Hematopoietic multipotent progenitor cell treated with erythropoietin and hydrocortisone succinate and interleukin-3 and kit ligand, for 8 days (in vitro differentiated cells): ENCODE measurements at regions not wholly inside any gene's neighbourhood (a gene's known extent, or its start where the extent isn't known, plus 50 kb on each side); places are given as distances from the start of the nearest gene placed in this dataset.

Experiments used
- DNase-seq: peaks from one replicate; pipeline ENCODE4 v3.0.0-alpha.2; 2015

GRCh38 chr3:194806991-194807630, 121.4 kb downstream of the FAM43A start:
- no peak for DNase-seq

GRCh38 chr3:194808640-194809097, 123.0 kb downstream of the FAM43A start:
- no peak for DNase-seq

- DNase-seq, result no peak
Measured at GRCh38 chr3:194809382-194809781, 123.7 kb downstream of the FAM43A start.

GRCh38 chr3:194810076-194810475, 124.4 kb downstream of the FAM43A start:
- DNase-seq, result no peak

- no peak for DNase-seq
Measured at GRCh38 chr3:194811118-194811517, 125.4 kb downstream of the FAM43A start.

- DNase-seq, result no peak
Measured at GRCh38 chr3:194812176-194812575, 126.5 kb downstream of the FAM43A start.

- DNase-seq, result no peak
Measured at GRCh38 chr3:194814878-194815357, 129.2 kb downstream of the FAM43A start.

DNA sequence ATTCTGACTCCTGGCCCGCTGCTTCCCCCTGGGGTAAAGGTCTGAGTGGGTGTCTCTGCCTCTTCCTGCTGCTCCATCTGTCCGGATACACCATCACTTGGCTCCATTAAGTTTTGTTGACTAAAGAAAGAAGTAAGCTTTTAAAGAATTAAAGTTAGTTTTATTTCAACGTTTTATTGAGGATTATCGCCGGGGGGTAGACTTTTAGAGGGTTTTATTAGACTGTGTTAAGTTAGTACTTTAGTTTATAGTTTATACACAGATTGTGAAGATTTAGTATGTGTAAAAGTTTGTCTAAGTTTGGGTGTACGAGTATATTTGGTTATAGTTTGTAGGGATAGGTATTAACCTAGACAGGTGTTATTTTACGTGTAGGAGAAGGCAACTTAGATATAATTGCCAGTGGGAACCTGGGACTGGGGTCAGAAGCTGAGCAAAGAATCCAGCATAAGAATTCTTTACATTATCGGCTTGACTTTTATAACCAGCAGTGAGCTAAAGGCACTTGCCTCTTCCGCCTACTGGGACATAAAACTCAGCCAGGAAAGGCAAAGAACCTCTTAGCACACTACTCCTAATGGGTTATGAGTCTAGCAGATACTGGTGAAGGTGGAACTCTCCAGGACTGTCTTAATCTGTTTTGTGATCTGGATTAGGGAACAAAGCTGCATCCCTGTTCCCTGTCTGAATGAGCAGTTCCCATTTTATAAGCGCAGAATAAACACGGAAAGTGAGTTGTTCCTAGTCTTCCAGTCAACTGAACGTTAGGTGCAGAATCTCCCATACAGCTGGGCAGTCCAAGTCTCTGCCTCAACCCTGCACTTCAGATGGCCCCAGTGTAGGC, 131.3 kb downstream of the FAM43A start:
- DNase-seq, result no peak

GRCh38 chr3:194817592-194817930, 131.9 kb downstream of the FAM43A start:
- no peak for DNase-seq

GRCh38 chr3:194817936-194818335, 132.3 kb downstream of the FAM43A start:
- no peak for DNase-seq

DNA sequence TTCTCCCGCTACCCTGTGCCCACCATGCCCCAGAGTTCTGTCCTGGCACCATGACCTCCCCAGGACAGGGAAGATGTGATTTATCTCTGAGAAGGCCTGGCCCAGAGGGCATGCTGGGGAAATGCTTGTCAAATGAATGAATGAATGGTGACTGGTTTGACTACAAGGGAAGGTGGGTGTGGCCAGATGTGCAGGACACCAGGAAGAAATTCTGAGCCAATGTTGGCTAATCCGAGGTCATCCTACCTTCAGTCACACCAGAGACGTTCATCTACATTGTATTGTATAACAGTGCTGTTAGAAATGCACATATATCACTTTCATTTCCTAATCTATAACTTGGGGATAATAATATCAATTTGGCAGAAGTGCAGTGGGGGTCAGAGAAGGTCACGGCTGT, 138.4 kb downstream of the FAM43A start:
- no peak for DNase-seq

DNA sequence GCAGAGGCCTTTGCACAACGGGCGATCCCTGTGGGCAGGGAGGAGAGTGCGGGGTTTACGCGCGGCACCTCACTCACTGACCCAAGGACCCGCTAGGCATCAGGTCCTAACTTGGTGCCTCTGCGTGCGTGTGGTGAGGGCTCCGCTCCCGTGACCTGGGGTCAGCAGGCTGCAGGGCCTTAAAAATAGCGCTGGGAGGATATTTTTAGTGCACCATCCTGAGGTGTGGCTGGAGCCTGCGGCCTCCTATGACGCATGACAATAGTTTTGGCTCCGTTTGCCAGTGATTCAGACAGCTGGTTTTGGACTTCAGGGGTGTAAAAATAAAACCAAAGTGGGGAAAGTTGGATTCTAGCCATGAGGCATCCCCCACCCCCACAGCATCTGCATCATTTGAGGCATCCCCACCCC, 139.0 kb downstream of the FAM43A start:
- DNase-seq, result no peak

DNA sequence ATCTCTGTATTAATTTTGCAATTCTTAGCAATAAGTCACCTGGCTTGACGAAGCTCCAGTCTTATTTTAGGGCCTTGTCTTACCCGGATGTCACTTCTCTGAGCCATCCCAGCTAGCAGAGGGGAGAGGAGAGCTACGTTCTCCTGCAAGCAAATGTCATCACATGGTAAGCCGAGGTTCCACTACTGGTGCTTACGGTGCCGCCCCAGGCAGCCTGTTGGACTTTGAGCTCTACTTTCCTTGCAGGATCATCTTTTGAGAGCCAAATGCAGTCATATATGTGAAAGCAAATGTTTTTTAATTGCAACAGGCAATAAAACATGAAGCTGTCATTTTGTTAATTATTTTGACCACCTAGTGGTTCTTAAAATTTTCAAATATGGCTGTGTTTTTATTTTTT, 140.9 kb downstream of the FAM43A start:
- DNase-seq, result no peak

DNA sequence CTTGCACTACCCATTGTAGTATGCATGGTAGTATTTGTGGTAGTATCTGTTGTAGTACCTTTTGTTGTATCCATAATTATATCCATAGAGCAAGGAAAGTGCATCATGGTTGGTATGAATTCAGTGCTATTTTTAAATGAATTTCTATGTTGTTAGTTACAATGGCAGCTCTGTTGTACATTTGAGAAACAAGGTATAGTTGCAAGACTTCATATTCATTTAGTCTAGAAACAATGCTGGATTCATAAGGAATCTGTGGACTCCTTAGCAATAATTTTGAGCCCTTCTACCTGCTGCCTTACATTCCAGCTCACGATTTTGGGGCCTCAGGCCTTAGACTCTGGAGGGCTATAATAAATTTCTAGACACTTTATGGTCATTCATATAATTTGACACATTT, 141.8 kb downstream of the FAM43A start:
- no peak for DNase-seq

- no peak for DNase-seq
Measured at GRCh38 chr3:194828116-194828515, 142.4 kb downstream of the FAM43A start.

- DNase-seq, result no peak
Measured at GRCh38 chr3:194828926-194829325, 143.2 kb downstream of the FAM43A start.

GRCh38 chr3:194830401-194830800, 144.7 kb downstream of the FAM43A start:
- DNase-seq, result no peak

GRCh38 chr3:194830978-194831377, 145.3 kb downstream of the FAM43A start:
- no peak for DNase-seq

DNA sequence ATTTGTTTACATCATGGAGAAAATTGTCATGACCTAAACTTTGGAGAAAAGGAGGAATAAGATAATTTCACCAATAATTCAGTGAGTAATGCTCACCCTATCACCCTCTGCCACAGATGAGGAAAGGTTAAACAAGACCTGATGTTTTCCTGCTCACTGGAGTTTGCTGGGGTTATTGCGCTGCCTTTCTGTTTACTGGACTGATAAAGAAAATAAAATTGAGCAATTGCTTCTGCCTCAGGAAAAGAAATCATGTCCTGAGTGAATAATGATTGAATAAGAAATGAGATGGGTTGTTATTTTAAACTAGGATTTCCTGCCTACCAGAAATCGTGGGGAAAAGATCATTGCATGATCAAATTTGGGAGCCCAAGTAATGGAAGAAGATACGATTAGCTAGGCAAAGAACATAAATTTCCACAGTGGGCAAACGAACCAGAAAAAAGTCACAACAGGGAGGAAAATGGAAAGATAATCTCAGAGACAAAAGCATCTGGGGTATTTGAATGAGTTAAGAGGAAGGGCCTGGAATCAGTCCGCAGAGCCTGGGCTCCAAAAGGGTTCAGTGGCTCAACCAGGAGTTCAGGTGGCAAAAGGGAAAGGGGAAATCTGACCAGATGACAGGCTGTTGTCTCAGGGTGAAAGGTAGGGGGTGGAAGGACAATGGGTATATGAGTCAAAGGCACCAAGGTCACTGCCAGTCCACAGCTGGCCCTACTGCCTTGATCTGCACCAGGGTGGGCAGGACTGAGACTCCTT, 146.8 kb downstream of the FAM43A start:
- no peak for DNase-seq

DNA sequence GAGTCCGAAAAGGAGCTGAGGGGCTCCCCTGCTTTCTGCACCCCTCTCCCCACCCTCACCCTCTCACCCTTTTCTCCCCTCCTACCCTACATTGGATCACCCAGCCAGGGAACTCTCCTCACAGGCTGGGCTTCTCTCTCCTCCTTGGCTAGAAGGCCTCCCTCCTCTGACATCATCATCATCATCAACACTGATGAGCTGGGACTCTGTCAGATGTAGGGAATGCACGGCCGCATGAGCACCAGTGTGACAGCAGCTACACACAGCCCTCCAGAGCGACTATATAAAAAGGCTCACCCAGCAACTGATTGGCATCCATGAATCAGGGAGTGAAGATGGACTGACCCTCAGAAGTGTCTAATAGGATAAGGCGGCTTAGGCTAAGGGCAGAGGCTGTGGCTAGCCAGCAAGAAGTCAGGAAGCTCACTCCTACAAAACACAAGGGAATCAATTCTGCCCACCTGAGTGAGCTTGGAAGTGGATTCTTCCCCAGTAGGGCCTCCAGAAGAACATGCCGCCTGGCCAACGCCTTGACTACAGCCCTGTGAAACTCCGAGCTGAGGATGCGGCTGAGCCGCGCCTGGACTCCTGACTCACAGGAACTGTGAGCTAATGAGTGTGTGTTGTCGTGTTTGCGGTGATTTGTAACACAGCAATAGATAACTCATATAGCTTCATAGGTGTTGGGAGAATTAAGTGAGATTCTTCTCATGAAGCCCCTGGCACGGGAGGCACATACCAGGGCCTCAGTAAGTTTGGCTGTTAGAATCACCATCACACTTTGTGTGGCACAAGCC, 147.6 kb downstream of the FAM43A start:
- no peak for DNase-seq

DNA sequence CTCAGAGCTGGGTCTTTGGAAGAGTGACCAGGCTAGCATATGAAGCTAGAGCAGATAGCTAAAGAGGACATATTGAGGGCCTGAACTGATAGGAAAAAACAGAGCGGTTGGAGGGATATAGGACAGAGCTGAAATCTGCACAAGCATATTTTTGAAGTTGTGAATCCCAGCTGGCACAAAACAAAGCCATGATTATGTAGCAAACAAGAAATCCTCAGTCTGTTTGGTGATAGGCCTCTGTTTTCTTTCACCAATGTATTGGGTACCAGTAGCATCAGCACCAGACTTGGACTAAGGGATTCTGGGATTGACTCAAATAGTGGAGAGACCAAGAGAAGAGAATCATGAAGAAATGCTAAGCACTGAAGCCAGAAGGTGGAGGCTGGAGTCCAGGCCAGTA, 151.0 kb downstream of the FAM43A start:
- DNase-seq, result no peak

DNA sequence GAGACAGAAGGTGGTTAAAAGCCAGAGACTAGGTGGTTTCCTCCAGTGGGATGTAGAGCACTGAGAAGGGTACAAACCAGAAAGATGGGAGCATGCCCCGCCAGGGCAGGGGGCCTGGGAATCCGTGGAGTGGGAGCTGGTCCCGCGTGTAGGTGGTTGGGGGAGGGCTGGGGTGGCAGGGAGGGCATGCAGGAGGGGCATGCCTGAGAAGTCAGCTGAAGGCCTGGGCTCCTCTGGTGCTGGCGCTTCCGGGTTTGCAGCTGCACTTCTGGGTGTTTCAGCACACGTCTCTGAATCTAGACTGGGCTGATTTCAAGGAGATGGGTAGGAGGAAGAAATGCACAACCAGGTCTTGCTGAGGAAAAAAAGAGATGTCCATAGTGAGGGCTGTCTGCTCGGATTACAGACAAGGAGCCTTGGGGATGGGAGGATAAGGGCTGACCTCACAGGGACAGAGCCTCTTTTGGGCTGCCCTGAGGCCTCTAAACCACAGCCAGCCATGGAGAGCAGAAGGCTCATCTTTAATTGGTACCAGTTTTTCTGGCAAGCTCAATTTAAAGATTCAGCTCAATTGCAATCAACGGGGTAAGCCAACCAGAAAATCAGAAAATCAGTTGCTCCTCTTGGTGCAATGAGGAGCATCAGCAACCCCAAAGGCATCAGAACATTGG, 151.9 kb downstream of the FAM43A start:
- DNase-seq, result no peak
